Ishikawa (cell line): ENCODE measurements at regions not wholly inside any gene's neighbourhood (a gene's known extent, or its start where the extent isn't known, plus 50 kb on each side); places are given as distances from the start of the nearest gene placed in this dataset.

Source experiments
- CEBPB ChIP-seq: IDR thresholded peaks from 2 replicates; pipeline ENCODE4 v1.6.1; 2012
- CREB1 ChIP-seq: IDR thresholded peaks from 2 replicates; pipeline ENCODE4 v1.6.1; 2012; ENCODE audit warnings: low read depth
- EGR1 ChIP-seq: IDR thresholded peaks from 2 replicates; pipeline ENCODE4 v1.6.1; 2012
- EP300 ChIP-seq: IDR thresholded peaks from 2 replicates; pipeline ENCODE4 v1.6.1; 2012; ENCODE audit warnings: borderline replicate concordance
- FOXM1 ChIP-seq: IDR thresholded peaks from 2 replicates; pipeline ENCODE4 v1.6.1; 2012; ENCODE audit warnings: low read depth, borderline replicate concordance
- MAX ChIP-seq: IDR thresholded peaks from 2 replicates; pipeline ENCODE4 v1.6.1; 2012
- NFIC ChIP-seq: IDR thresholded peaks from 2 replicates; pipeline ENCODE4 v1.6.1; 2012
- RAD21 ChIP-seq: IDR thresholded peaks from 2 replicates; pipeline ENCODE4 v1.6.1; 2012; ENCODE audit warnings: low read depth
- REST ChIP-seq: IDR thresholded peaks from 2 replicates; pipeline ENCODE4 v1.6.1; 2012; ENCODE audit warnings: low read depth, mild to moderate bottlenecking
- TAF1 ChIP-seq: IDR thresholded peaks from 2 replicates; pipeline ENCODE4 v1.6.1; 2012; ENCODE audit warnings: low read depth, mild to moderate bottlenecking
- TCF12 ChIP-seq: IDR thresholded peaks from 2 replicates; pipeline ENCODE4 v1.6.1; 2012; ENCODE audit warnings: low read depth
- TEAD4 ChIP-seq: IDR thresholded peaks from 2 replicates; pipeline ENCODE4 v1.6.1; 2012
- USF1 ChIP-seq: IDR thresholded peaks from 2 replicates; pipeline ENCODE4 v1.6.1; 2012
- YY1 ChIP-seq: IDR thresholded peaks from 2 replicates; pipeline ENCODE4 v1.6.1; 2012; ENCODE audit warnings: low read depth
- ZBTB7A ChIP-seq: IDR thresholded peaks from 2 replicates; pipeline ENCODE4 v1.6.1; 2012; ENCODE audit warnings: low read depth

- no peak for TF ChIP-seq CEBPB
- TF ChIP-seq NFIC = no peak
- no peak for TF ChIP-seq ZBTB7A
- TF ChIP-seq FOXM1 = no peak
- TF ChIP-seq TEAD4 = no peak
- no peak for TF ChIP-seq MAX
- TF ChIP-seq REST = no peak
- TF ChIP-seq EP300 = no peak
- no peak for TF ChIP-seq YY1
- TF ChIP-seq TAF1 = no peak
- no peak for TF ChIP-seq TCF12
- TF ChIP-seq USF1 = no peak
- TF ChIP-seq CREB1 = no peak
Observed at GRCh38 chr2:19670303-19670702, 231.5 kb downstream of the TTC32 start.

- no peak for TF ChIP-seq TCF12
- TF ChIP-seq CREB1 = no peak
- no peak for TF ChIP-seq EGR1
- no peak for TF ChIP-seq RAD21
- TF ChIP-seq NFIC = no peak
- no peak for TF ChIP-seq ZBTB7A
- no peak for TF ChIP-seq YY1
- TF ChIP-seq EP300 = no peak
- TF ChIP-seq TEAD4 = no peak
Observed at GRCh38 chr2:19669559-19669958, 232.2 kb downstream of the TTC32 start.

GRCh38 chr2:19669126-19669525 is 232.7 kb downstream of the TTC32 start:
- no peak for TF ChIP-seq YY1
- TF ChIP-seq CEBPB = no peak
- TF ChIP-seq RAD21 = no peak
- TF ChIP-seq ZBTB7A = no peak
- no peak for TF ChIP-seq USF1
- no peak for TF ChIP-seq NFIC
- TF ChIP-seq TCF12 = no peak
- TF ChIP-seq MAX = no peak
- TF ChIP-seq TEAD4 = no peak
- TF ChIP-seq FOXM1 = no peak
- no peak for TF ChIP-seq REST
- no peak for TF ChIP-seq CREB1
- TF ChIP-seq EP300 = no peak
- TF ChIP-seq TAF1 = no peak
- TF ChIP-seq EGR1 = no peak

- TF ChIP-seq RAD21 = no peak
- TF ChIP-seq REST = no peak
- no peak for TF ChIP-seq CREB1
- TF ChIP-seq FOXM1 = no peak
- no peak for TF ChIP-seq TAF1
- TF ChIP-seq MAX = no peak
- no peak for TF ChIP-seq EP300
- TF ChIP-seq ZBTB7A = no peak
- TF ChIP-seq EGR1 = no peak
- TF ChIP-seq TCF12 = no peak
- TF ChIP-seq YY1 = no peak
- no peak for TF ChIP-seq NFIC
- TF ChIP-seq CEBPB = no peak
- no peak for TF ChIP-seq USF1
- no peak for TF ChIP-seq TEAD4
Observed at GRCh38 chr2:19667536-19667949, 234.2 kb downstream of the TTC32 start.
